A673 (cell line): ENCODE measurements at regions not wholly inside any gene's neighbourhood (a gene's known extent, or its start where the extent isn't known, plus 50 kb on each side); places are given as distances from the start of the nearest gene placed in this dataset.

Experiments used
- EZH2 ChIP-seq: fragments of 200-600 bp; sonication (generic); IDR thresholded peaks from 2 replicates; pipeline ENCODE4 v1.6.1; 2017; ENCODE audit warnings: borderline replicate concordance, low read depth, mild to moderate bottlenecking, mixed read lengths, antibody characterized with exemption, low read length; ENCODE audit not compliant: poor library complexity, severe bottlenecking
- TF ChIP-seq, protein P1 (sequence below): fragments of 300-800, 200-600 bp; sonication (generic); conservative IDR thresholded peaks from 2 replicates; pipeline ENCODE4 v1.5.1; 2017; ENCODE audit warnings: low read depth, mild to moderate bottlenecking, antibody characterized with exemption, low read length, moderate library complexity, mixed read lengths

GRCh38 chr12:96099986-96100385, 64.6 kb upstream of the LTA4H start:
- TF ChIP-seq, protein P1, sequence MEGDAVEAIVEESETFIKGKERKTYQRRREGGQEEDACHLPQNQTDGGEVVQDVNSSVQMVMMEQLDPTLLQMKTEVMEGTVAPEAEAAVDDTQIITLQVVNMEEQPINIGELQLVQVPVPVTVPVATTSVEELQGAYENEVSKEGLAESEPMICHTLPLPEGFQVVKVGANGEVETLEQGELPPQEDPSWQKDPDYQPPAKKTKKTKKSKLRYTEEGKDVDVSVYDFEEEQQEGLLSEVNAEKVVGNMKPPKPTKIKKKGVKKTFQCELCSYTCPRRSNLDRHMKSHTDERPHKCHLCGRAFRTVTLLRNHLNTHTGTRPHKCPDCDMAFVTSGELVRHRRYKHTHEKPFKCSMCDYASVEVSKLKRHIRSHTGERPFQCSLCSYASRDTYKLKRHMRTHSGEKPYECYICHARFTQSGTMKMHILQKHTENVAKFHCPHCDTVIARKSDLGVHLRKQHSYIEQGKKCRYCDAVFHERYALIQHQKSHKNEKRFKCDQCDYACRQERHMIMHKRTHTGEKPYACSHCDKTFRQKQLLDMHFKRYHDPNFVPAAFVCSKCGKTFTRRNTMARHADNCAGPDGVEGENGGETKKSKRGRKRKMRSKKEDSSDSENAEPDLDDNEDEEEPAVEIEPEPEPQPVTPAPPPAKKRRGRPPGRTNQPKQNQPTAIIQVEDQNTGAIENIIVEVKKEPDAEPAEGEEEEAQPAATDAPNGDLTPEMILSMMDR = no peak
- TF ChIP-seq EZH2 = no peak
